H1 (cell line): ENCODE measurements at regions not wholly inside any gene's neighbourhood (a gene's known extent, or its start where the extent isn't known, plus 50 kb on each side); places are given as distances from the start of the nearest gene placed in this dataset.
A peak's percentile ranks its signal among the peaks of the same experiment; 100 is the strongest.

ENCODE experiments used
- CTCF ChIA-PET: fragments of 300-600 bp; sonication (Branson Sonifier 250); formaldehyde crosslinking; loops from one replicate; lab custom pipeline; 2021; ENCODE audit not compliant: partially characterized antibody; lab: Charles Lee
- POLR2A ChIA-PET: fragments of 300-600 bp; sonication (Branson Sonifier 250); formaldehyde crosslinking; loops from one replicate; lab custom pipeline; 2021; ENCODE audit warnings: inconsistent platforms; ENCODE audit not compliant: partially characterized antibody; lab: Charles Lee
- DNase-seq, 2 experiments: peaks; one replicate each; pipeline versions ENCODE4 v3.0.0 to v3.0.0-alpha.2; 2010 to 2022; ENCODE audit warnings: low spot score in 2 of 2, low read depth in 1 of 2, mixed read lengths in 1 of 2
- FAIRE-seq: peaks from 2 replicates; lab custom pipeline; 2011; peaks lifted over from hg19 to GRCh38; lab: Jason Lieb, UNC
- H2AFZ ChIP-seq: 2 replicates; pipeline ENCODE4 v1.8.1; 2012; ENCODE audit warnings: low read length, inconsistent platforms
- H2AK5ac ChIP-seq: 2 replicates; pipeline ENCODE4 v1.6.1; 2013; ENCODE audit warnings: low read depth, low read length
- H2BK120ac ChIP-seq: replicated peaks from 2 replicates; pipeline ENCODE3; 2013; ENCODE audit warnings: low read depth, low read length, inconsistent platforms
- H2BK12ac ChIP-seq: 2 replicates; pipeline ENCODE4 v1.6.1; 2013; ENCODE audit warnings: low read depth, low read length
- H2BK15ac ChIP-seq: 2 replicates; pipeline ENCODE4 v1.6.1; 2013; ENCODE audit warnings: low read length
- H2BK20ac ChIP-seq: 2 replicates; pipeline ENCODE4 v1.6.1; 2013; ENCODE audit warnings: low read length
- H2BK5ac ChIP-seq: 2 replicates; pipeline ENCODE4 v1.6.1; 2013; ENCODE audit warnings: low read depth, low read length
- H3K14ac ChIP-seq: 2 replicates; pipeline ENCODE4 v1.6.1; 2013; ENCODE audit warnings: inconsistent platforms; ENCODE audit not compliant: insufficient read length
- H3K18ac ChIP-seq: 2 replicates; pipeline ENCODE4 v1.6.1; 2013; ENCODE audit warnings: low read length; ENCODE audit errors: extremely low read depth
- H3K23ac ChIP-seq: 2 replicates; pipeline ENCODE4 v1.6.1; 2013; ENCODE audit warnings: inconsistent platforms; ENCODE audit not compliant: insufficient read length
- H3K23me2 ChIP-seq: 2 replicates; pipeline ENCODE4 v1.6.1; 2013; ENCODE audit warnings: low read depth, low read length
- H3K27ac ChIP-seq: 2 replicates; pipeline ENCODE4 v1.6.1; 2011; ENCODE audit warnings: low read depth, low read length, inconsistent platforms
- H3K27me3 ChIP-seq, 4 experiments: replicated peaks in 1 of 4; 1 replicate in 1 of 4; 2 replicates in 3 of 4; pipeline versions ENCODE4 v1.6.1 to v1.8.1; 2011 to 2013; ENCODE audit warnings: low read length in 3 of 4, mild to moderate bottlenecking in 3 of 4, inconsistent platforms in 2 of 4, mixed read lengths in 2 of 4, moderate library complexity in 1 of 4; ENCODE audit not compliant: control insufficient read depth in 3 of 4, insufficient read depth in 3 of 4; ENCODE audit errors: extremely low read depth in 1 of 4
- H3K36me3 ChIP-seq, 4 experiments: 2 replicates each; pipeline versions ENCODE4 v1.6.1 to v1.8.1; 2011 to 2013; ENCODE audit warnings: mild to moderate bottlenecking in 4 of 4, low read length in 3 of 4, moderate library complexity in 2 of 4, control low read depth in 1 of 4, inconsistent platforms in 1 of 4; ENCODE audit not compliant: insufficient read depth in 4 of 4, control insufficient read depth in 2 of 4
- H3K4ac ChIP-seq: replicated peaks from 2 replicates; pipeline ENCODE3; 2013; ENCODE audit warnings: low read length, low read depth, mixed read lengths, inconsistent platforms; ENCODE audit not compliant: insufficient read length
- H3K4me1 ChIP-seq, 4 experiments: replicated peaks in 1 of 4; 1 replicate in 1 of 4; 2 replicates in 3 of 4; pipeline versions ENCODE4 v1.6.1 to v1.8.1; 2011 to 2013; ENCODE audit warnings: low read length in 3 of 4, inconsistent platforms in 2 of 4, mixed read lengths in 1 of 4; ENCODE audit not compliant: insufficient read depth in 4 of 4, control insufficient read depth in 3 of 4
- H3K4me2 ChIP-seq, 2 experiments: 2 replicates each; pipeline versions ENCODE4 v1.6.1 to v1.8.1; 2011 to 2013; ENCODE audit warnings: low read depth in 2 of 2, low read length in 2 of 2, control low read depth in 1 of 2, inconsistent platforms in 1 of 2, mild to moderate bottlenecking in 1 of 2; ENCODE audit not compliant: insufficient read depth in 1 of 2
- H3K4me3 ChIP-seq, 4 experiments: fragments of 200-600, 300-600 bp in 1 of 4; sonication (generic), shearing (Covaris generic), sonication (Bioruptor Twin) in 1 of 4; 2 replicates each; pipeline versions ENCODE4 v1.5.1 to v1.8.1; 2011 to 2016; ENCODE audit warnings: low read length in 4 of 4, low read depth in 3 of 4, control low read depth in 2 of 4, inconsistent platforms in 2 of 4, mild to moderate bottlenecking in 2 of 4, mixed read lengths in 1 of 4, moderate library complexity in 1 of 4; ENCODE audit not compliant: insufficient read depth in 2 of 4; ENCODE audit errors: extremely low read depth in 1 of 4
- H3K56ac ChIP-seq: replicated peaks from 2 replicates; pipeline ENCODE3; 2013; ENCODE audit warnings: low read depth, mild to moderate bottlenecking, mixed read lengths, low read length, inconsistent platforms; ENCODE audit not compliant: insufficient read length
- H3K79me1 ChIP-seq: 2 replicates; pipeline ENCODE4 v1.6.1; 2013; ENCODE audit warnings: low read depth, low read length, control low read depth
- H3K79me2 ChIP-seq, 2 experiments: 2 replicates each; pipeline versions ENCODE4 v1.6.1 to v1.8.1; 2012 to 2013; ENCODE audit warnings: low read length in 2 of 2, mild to moderate bottlenecking in 2 of 2, inconsistent platforms in 1 of 2; ENCODE audit not compliant: insufficient read depth in 2 of 2, control insufficient read depth in 1 of 2
- H3K9ac ChIP-seq, 4 experiments: replicated peaks in 1 of 4; 1 replicate in 1 of 4; 2 replicates in 3 of 4; pipeline versions ENCODE4 v1.6.1 to v1.8.1; 2011 to 2013; ENCODE audit warnings: low read depth in 3 of 4, low read length in 3 of 4, control low read depth in 2 of 4, mild to moderate bottlenecking in 2 of 4, moderate library complexity in 2 of 4, inconsistent platforms in 1 of 4; ENCODE audit errors: extremely low read depth in 1 of 4
- H3K9me3 ChIP-seq, 2 experiments: 2 replicates each; pipeline versions ENCODE4 v1.6.1 to v1.8.1; 2012 to 2013; ENCODE audit warnings: mild to moderate bottlenecking in 2 of 2, moderate library complexity in 2 of 2, control low read depth in 1 of 2, inconsistent platforms in 1 of 2, low read depth in 1 of 2, low read length in 1 of 2, mixed read lengths in 1 of 2; ENCODE audit not compliant: insufficient read depth in 2 of 2
- H4K20me1 ChIP-seq, 2 experiments: replicated peaks in 1 of 2; 2 replicates each; pipeline versions ENCODE3 to v1.8.1; 2011 to 2013; ENCODE audit warnings: inconsistent platforms in 2 of 2, low read length in 2 of 2, mild to moderate bottlenecking in 1 of 2; ENCODE audit not compliant: insufficient read depth in 2 of 2, control insufficient read depth in 1 of 2
- H4K5ac ChIP-seq: 2 replicates; pipeline ENCODE4 v1.6.1; 2013; ENCODE audit warnings: low read length, low read depth, mixed read lengths, inconsistent platforms; ENCODE audit not compliant: insufficient read length
- H4K8ac ChIP-seq: 2 replicates; pipeline ENCODE4 v1.8.0; 2013; ENCODE audit warnings: mild to moderate bottlenecking, moderate library complexity, low read length, inconsistent platforms; ENCODE audit not compliant: insufficient read depth; ENCODE audit errors: extremely low read depth
- H4K91ac ChIP-seq: replicated peaks from 2 replicates; pipeline ENCODE3; 2013; ENCODE audit warnings: low read length, mixed read lengths, inconsistent platforms; ENCODE audit not compliant: insufficient read length
- CBX5 ChIP-seq: fragments of 300-800, 300-1000 bp; sonication (generic); IDR thresholded peaks from 2 replicates; pipeline ENCODE4 v1.7.1; 2016; ENCODE audit warnings: antibody characterized with exemption, low read length, low read depth
- EZH2 ChIP-seq: fragments of 200-600 bp; sonication (generic); IDR thresholded peaks from 2 replicates; pipeline ENCODE4 v1.7.1; 2012; ENCODE audit warnings: low read depth, mild to moderate bottlenecking, moderate library complexity, low read length, inconsistent platforms; ENCODE audit not compliant: severe bottlenecking
- GTF2F1 ChIP-seq: IDR thresholded peaks from 2 replicates; pipeline ENCODE4 v1.6.1; 2012; ENCODE audit warnings: low read depth, low read length, improper control_type of control experiment, borderline replicate concordance
- KDM4A ChIP-seq: IDR thresholded peaks from one replicate; pipeline ENCODE4 v1.7.1; 2012; ENCODE audit warnings: low read depth, mild to moderate bottlenecking, moderate library complexity, low read length, inconsistent platforms; ENCODE audit not compliant: severe bottlenecking
- KDM5A ChIP-seq: fragments of 200-600 bp; IDR thresholded peaks from 2 replicates; pipeline ENCODE4 v1.7.1; 2012; ENCODE audit warnings: mild to moderate bottlenecking, low read length, inconsistent platforms, mixed read lengths
- NRF1 ChIP-seq: IDR thresholded peaks from 2 replicates; pipeline ENCODE4 v1.6.1; 2011; ENCODE audit warnings: mild to moderate bottlenecking, low read depth, low read length, improper control_type of control experiment
- SIX5 ChIP-seq: IDR thresholded peaks from 2 replicates; pipeline ENCODE4 v1.6.1; 2011; ENCODE audit warnings: mild to moderate bottlenecking, low read depth, low read length
- TEAD4 ChIP-seq: IDR thresholded peaks from 2 replicates; pipeline ENCODE4 v1.6.1; 2012; ENCODE audit warnings: low read depth, low read length, inconsistent platforms, mixed read lengths
- WGBS, 2 experiments: shearing (Covaris generic) in 1 of 2; methylation state at CpG; one replicate each; pipeline versions ENCODE4 v1.1.6 to v1.1.7; 2013 to 2015; ENCODE audit warnings: low lambda C conversion rate in 2 of 2, mixed read lengths in 2 of 2, inconsistent platforms in 1 of 2, low coverage in 1 of 2, missing lambda C conversion rate in 1 of 2; ENCODE audit not compliant: insufficient replicate concordance in 2 of 2, insufficient coverage in 1 of 2, insufficient read length in 1 of 2; ENCODE audit errors: extremely low coverage in 1 of 2, missing lambda C conversion rate in 1 of 2; 5-methylcytosine and 5-hydroxymethylcytosine counted together
- TF ChIP-seq, protein P1 (sequence below): IDR thresholded peaks from 2 replicates; pipeline ENCODE4 v1.6.1; 2012; ENCODE audit warnings: inconsistent platforms
- TF ChIP-seq, protein P2 (sequence below): IDR thresholded peaks from 2 replicates; pipeline ENCODE4 v1.6.1; 2011; ENCODE audit warnings: low read length, improper control_type of control experiment
- TF ChIP-seq, protein P3 (sequence below): IDR thresholded peaks from 2 replicates; pipeline ENCODE4 v1.6.1; 2012; ENCODE audit warnings: low read length, inconsistent platforms

DNA sequence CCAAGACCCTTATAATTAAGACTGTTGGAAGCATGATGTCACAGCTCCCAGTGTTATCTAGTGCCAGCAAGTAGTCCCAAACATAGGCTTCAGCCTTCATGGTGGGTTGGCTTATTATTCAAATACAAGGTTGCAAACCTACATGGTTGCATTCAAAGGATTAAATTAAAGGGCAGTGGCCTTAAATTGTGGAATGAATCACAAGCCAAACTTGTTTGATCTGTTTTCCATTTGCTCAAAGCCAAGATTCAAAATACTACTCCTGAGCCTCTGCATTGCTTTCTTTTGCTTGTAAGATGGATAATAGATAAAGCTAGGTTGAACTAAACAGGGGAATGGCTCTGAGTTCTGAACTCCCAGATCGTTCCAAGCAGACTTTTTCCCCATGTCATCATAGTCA, 52.4 kb upstream of the GNB4 start:
- ChIA-PET CTCF (interaction anchor here (1.5 to 2.1 kb wide), 2 partner anchors 13 to 33 kb away, joined by 5 to 10 read pairs; no protein-coding TSS in a partner anchor), POLR2A (interaction anchor here (1.4 kb wide), 1 partner anchor 15 kb away, joined by 3 read pairs; no protein-coding TSS in a partner anchor)
- Histone ChIP-seq H2BK5ac (no peak overlapping the region), H3K27ac (no peak overlapping the region), H3K27me3 (no peaks in the 10 kb centered on the region), H4K5ac (no peak overlapping the region), H4K20me1 (no peaks in the 10 kb centered on the region), H3K23ac (no peak overlapping the region), H2BK12ac (no peak overlapping the region), H3K4me2 (no peak overlapping the region), H2BK15ac (no peak overlapping the region), H2BK20ac (no peak overlapping the region), H3K4me3 (no peak overlapping the region), H3K36me3 (no peaks in the 10 kb centered on the region), H3K9ac (no peak overlapping the region), H3K56ac (no peak overlapping the region), H3K79me1 (no peaks in the 10 kb centered on the region), H3K14ac (no peak overlapping the region), H3K79me2 (no peaks in the 10 kb centered on the region), H3K4me1 (no peaks in the 10 kb centered on the region), H3K23me2 (no peaks in the 10 kb centered on the region), H4K8ac (no peak overlapping the region), H2AK5ac (no peak overlapping the region), H3K18ac (no peak overlapping the region), H2BK120ac (no peak overlapping the region), H3K4ac (no peak overlapping the region), H2AFZ (peak overlapping the region; percentile 41; the same call in 1 of the 2 replicates), H3K9me3 (no peaks in the 10 kb centered on the region), H4K91ac (no peak overlapping the region)
- no peak for DNase-seq
- no peak for FAIRE-seq
- WGBS, 2 experiments: 79% methylated on average over 1 of the region's 1 CpG; no CpG with 5 or more reads in 1 of the 2 experiments
- no peak for TF ChIP-seq GTF2F1
- TF ChIP-seq, protein P1, sequence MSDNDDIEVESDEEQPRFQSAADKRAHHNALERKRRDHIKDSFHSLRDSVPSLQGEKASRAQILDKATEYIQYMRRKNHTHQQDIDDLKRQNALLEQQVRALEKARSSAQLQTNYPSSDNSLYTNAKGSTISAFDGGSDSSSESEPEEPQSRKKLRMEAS: no peak
- TF ChIP-seq, protein P2, sequence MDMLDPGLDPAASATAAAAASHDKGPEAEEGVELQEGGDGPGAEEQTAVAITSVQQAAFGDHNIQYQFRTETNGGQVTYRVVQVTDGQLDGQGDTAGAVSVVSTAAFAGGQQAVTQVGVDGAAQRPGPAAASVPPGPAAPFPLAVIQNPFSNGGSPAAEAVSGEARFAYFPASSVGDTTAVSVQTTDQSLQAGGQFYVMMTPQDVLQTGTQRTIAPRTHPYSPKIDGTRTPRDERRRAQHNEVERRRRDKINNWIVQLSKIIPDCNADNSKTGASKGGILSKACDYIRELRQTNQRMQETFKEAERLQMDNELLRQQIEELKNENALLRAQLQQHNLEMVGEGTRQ: no peak
- no peak for TF ChIP-seq CBX5
- no peak for TF ChIP-seq SIX5
- TF ChIP-seq KDM4A: no peak
- no peak for TF ChIP-seq NRF1
- no peak for TF ChIP-seq EZH2
- no peak for TF ChIP-seq TEAD4
- TF ChIP-seq, protein P3, sequence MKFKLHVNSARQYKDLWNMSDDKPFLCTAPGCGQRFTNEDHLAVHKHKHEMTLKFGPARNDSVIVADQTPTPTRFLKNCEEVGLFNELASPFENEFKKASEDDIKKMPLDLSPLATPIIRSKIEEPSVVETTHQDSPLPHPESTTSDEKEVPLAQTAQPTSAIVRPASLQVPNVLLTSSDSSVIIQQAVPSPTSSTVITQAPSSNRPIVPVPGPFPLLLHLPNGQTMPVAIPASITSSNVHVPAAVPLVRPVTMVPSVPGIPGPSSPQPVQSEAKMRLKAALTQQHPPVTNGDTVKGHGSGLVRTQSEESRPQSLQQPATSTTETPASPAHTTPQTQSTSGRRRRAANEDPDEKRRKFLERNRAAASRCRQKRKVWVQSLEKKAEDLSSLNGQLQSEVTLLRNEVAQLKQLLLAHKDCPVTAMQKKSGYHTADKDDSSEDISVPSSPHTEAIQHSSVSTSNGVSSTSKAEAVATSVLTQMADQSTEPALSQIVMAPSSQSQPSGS: no peak
- no peak for TF ChIP-seq KDM5A
